ENCODE measurements at regions not wholly inside any gene's neighbourhood (a gene's known extent, or its start where the extent isn't known, plus 50 kb on each side); places are given as distances from the start of the nearest gene placed in this dataset.

DNA sequence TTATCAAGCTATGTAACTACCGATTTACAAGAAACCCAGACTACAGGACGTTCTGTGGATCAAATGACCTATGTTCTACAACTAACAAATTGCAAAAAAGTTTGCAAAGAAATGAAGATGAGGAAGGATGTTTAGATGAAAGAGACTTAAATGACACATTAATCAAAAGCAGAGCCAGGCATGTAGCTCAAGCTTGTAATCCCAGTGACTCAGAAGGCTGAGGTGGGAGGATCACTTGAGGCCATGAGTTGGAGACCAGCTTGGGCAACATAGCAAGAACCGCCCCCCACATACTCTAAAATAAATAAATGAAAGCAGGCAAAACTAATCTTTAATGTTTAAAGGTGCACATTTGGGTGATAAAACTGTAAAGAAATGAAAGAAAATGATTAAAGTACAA is 331.9 kb downstream of the BTG1 start:
- H3K4me3 ChIP-seq (ENCODE audit: low read length): no peak overlapping the region
- no peaks in the 10 kb centered on the region for H3K27me3 ChIP-seq (ENCODE audit: low read length)
- BruUV-seq (replicated peaks): no TSS peak
- H3K36me3 ChIP-seq (ENCODE audit: low read depth, low read length): no peaks in the 10 kb centered on the region
- TF ChIP-seq EZH2 (IDR thresholded peaks at IDR 0.05; ENCODE audit: low read length, unreplicated experiment): no peak
- no peak for TF ChIP-seq EZH2phosphoT487 (IDR thresholded peaks at IDR 0.05; ENCODE audit: borderline replicate concordance, low read length)
- TF ChIP-seq CTCF (conservative IDR thresholded peaks at IDR 0.05; ENCODE audit: low read depth, low read length): no peak
- no peaks in the 10 kb centered on the region for H3K79me2 ChIP-seq (ENCODE audit: low read length)
- ChIA-PET CTCF (no interaction called here), POLR2A (ENCODE audit: unreplicated experiment) (no interaction called here)
- no peaks in the 10 kb centered on the region for H4K20me1 ChIP-seq (ENCODE audit: low read length)
- intact Hi-C loops (cut with micrococcal nuclease): loop anchor here (10.0 kb wide), 1 partner anchor 271 kb away; no protein-coding TSS in a partner anchor
- ATAC-seq: no peak
- peak; percentile 27 for DNase-seq
- H3K4me1 ChIP-seq (ENCODE audit: insufficient read depth, low read length): peaks cover 19% of the 10 kb centered on the region
- H3K4me2 ChIP-seq (ENCODE audit: low read length): no peak overlapping the region
- no peaks in the 10 kb centered on the region for H3K9me2 ChIP-seq (replicated peaks; ENCODE audit: low read length)
- H2AFZ ChIP-seq (ENCODE audit: low read length): no peak overlapping the region
- no peaks in the 10 kb centered on the region for H3F3A ChIP-seq (ENCODE audit: low read length, unreplicated experiment)
- no peak overlapping the region for H3K9ac ChIP-seq (ENCODE audit: low read length)
- H3K9me3 ChIP-seq (ENCODE audit: low read length): no peaks in the 10 kb centered on the region
- no peak overlapping the region for H3K27ac ChIP-seq (ENCODE audit: low read length)

GRCh38 chr12:91811481-91812287 is 334.0 kb downstream of the BTG1 start:
- intact Hi-C loops (cut with micrococcal nuclease): loop anchor here (1.0 to 10.0 kb wide), 5 partner anchors 119 to 759 kb away; no protein-coding TSS in a partner anchor
- no peaks in the 10 kb centered on the region for H3K9me2 ChIP-seq (replicated peaks; ENCODE audit: low read length)
- H3K4me2 ChIP-seq (ENCODE audit: low read length): no peak overlapping the region
- H3K9me3 ChIP-seq (ENCODE audit: low read length): no peaks in the 10 kb centered on the region
- BruUV-seq (replicated peaks): no TSS peak
- H3K79me2 ChIP-seq (ENCODE audit: low read length): no peaks in the 10 kb centered on the region
- DNase-seq (peak; percentile 72), ATAC-seq (peak; percentile 53)
- H3K4me3 ChIP-seq (ENCODE audit: low read length): no peak overlapping the region
- TF ChIP-seq EZH2phosphoT487 (IDR thresholded peaks at IDR 0.05; ENCODE audit: borderline replicate concordance, low read length): no peak
- peak; percentile 93 for TF ChIP-seq CTCF (conservative IDR thresholded peaks at IDR 0.05; ENCODE audit: low read depth, low read length)
- TF ChIP-seq EZH2 (IDR thresholded peaks at IDR 0.05; ENCODE audit: low read length, unreplicated experiment): no peak
- H3K27ac ChIP-seq (ENCODE audit: low read length): no peak overlapping the region
- H3K36me3 ChIP-seq (ENCODE audit: low read depth, low read length): no peaks in the 10 kb centered on the region
- H2AFZ ChIP-seq (ENCODE audit: low read length): no peak overlapping the region
- H4K20me1 ChIP-seq (ENCODE audit: low read length): no peaks in the 10 kb centered on the region
- no peak overlapping the region for H3K9ac ChIP-seq (ENCODE audit: low read length)
- no peaks in the 10 kb centered on the region for H3F3A ChIP-seq (ENCODE audit: low read length, unreplicated experiment)
- no peaks in the 10 kb centered on the region for H3K4me1 ChIP-seq (ENCODE audit: insufficient read depth, low read length)
- no peaks in the 10 kb centered on the region for H3K27me3 ChIP-seq (ENCODE audit: low read length)
- ChIA-PET POLR2A (ENCODE audit: unreplicated experiment) (interaction anchor here (0.5 to 0.7 kb wide), 2 partner anchors 37 to 233 kb away, joined by 3 to 12 read pairs; no protein-coding TSS in a partner anchor), CTCF (interaction anchor here (0.6 to 1.2 kb wide), 7 partner anchors 11 to 477 kb away, joined by 3 to 5 read pairs (median 3); no protein-coding TSS in a partner anchor)

All from PC-3 (cell line).